A673 (cell line): ENCODE measurements at regions not wholly inside any gene's neighbourhood (a gene's known extent, or its start where the extent isn't known, plus 50 kb on each side); places are given as distances from the start of the nearest gene placed in this dataset.
"Not testable (repeated sequence)": the region's sequence is repeated elsewhere in the genome, so short reads cannot be mapped to it uniquely, and the experiment has no call there.

Experiments
- BruUV-seq: library from RNA; stranded (reverse); fragments of 400-500 nt; replicated peaks from 2 replicates; lab custom pipeline; 2021; lab: Mats Ljungman, UMichigan
- CTCF ChIA-PET: fragments of 300-600 bp; sonication (Branson Sonifier 250); formaldehyde crosslinking; loops from one replicate; lab custom pipeline; 2022; ENCODE audit warnings: antibody characterized with exemption; lab: Charles Lee
- POLR2A ChIA-PET: fragments of 300-600 bp; sonication (Branson Sonifier 250); formaldehyde crosslinking; loops from one replicate; lab custom pipeline; 2022; ENCODE audit warnings: antibody characterized with exemption; ENCODE audit not compliant: low non-redundant PET; lab: Charles Lee
- DNase-seq: peaks from one replicate; pipeline ENCODE4 v3.0.0-alpha.2; 2015; ENCODE audit warnings: low spot score
- H3K27ac ChIP-seq: fragments of 200-600 bp; sonication (generic); 2 replicates; pipeline ENCODE4 v1.5.1; 2016; ENCODE audit warnings: mixed run types, low read depth, mild to moderate bottlenecking, mixed read lengths, antibody characterized with exemption, low read length; ENCODE audit not compliant: poor library complexity, severe bottlenecking
- H3K27me3 ChIP-seq: fragments of 200-600 bp; sonication (generic); replicated peaks from 2 replicates; pipeline ENCODE4 v1.6.1; 2017; ENCODE audit warnings: mixed run types, low read depth, mild to moderate bottlenecking, mixed read lengths, antibody characterized with exemption, low read length; ENCODE audit not compliant: insufficient read depth, poor library complexity
- H3K36me3 ChIP-seq: fragments of 200-600 bp; sonication (generic); 2 replicates; pipeline ENCODE4 v1.6.1; 2016; ENCODE audit warnings: mixed run types, mild to moderate bottlenecking, mixed read lengths, antibody characterized with exemption, low read length; ENCODE audit not compliant: insufficient read depth, poor library complexity, severe bottlenecking
- H3K4me1 ChIP-seq: fragments of 200-600 bp; sonication (generic); 2 replicates; pipeline ENCODE4 v1.6.1; 2017; ENCODE audit warnings: mixed run types, mild to moderate bottlenecking, mixed read lengths, antibody characterized with exemption, low read length; ENCODE audit not compliant: insufficient read depth, poor library complexity, severe bottlenecking
- H3K4me3 ChIP-seq: fragments of 200-600 bp; sonication (generic); 2 replicates; pipeline ENCODE4 v1.5.1; 2016; ENCODE audit warnings: low read depth, mixed run types, mild to moderate bottlenecking, mixed read lengths, low read length; ENCODE audit not compliant: poor library complexity, severe bottlenecking
- H3K9me3 ChIP-seq: fragments of 200-600 bp; sonication (generic); 2 replicates; pipeline ENCODE4 v1.6.1; 2016; ENCODE audit warnings: mixed run types, low read depth, mild to moderate bottlenecking, mixed read lengths, antibody characterized with exemption, low read length; ENCODE audit not compliant: poor library complexity, severe bottlenecking
- CTCF ChIP-seq: fragments of 300-800, 200-600 bp; sonication (generic); conservative IDR thresholded peaks from 2 replicates; pipeline ENCODE4 v1.5.1; 2017; ENCODE audit warnings: low read depth, mild to moderate bottlenecking, antibody characterized with exemption, low read length, moderate library complexity, mixed read lengths
- EZH2 ChIP-seq: fragments of 200-600 bp; sonication (generic); IDR thresholded peaks from 2 replicates; pipeline ENCODE4 v1.6.1; 2017; ENCODE audit warnings: borderline replicate concordance, low read depth, mild to moderate bottlenecking, mixed read lengths, antibody characterized with exemption, low read length; ENCODE audit not compliant: poor library complexity, severe bottlenecking
- intact Hi-C: fragments of 100-400 bp; cut with micrococcal nuclease; formaldehyde crosslinking; loops from one replicate; pipeline ENCODE4 v1.10.0; 2022; ENCODE audit not compliant: unreplicated experiment

GRCh38 chr15:84111575-84111974, 124.0 kb upstream of the GOLGA6L4 start:
- BruUV-seq, result no TSS peak
- intact Hi-C loops, result no loop called here
- no peak overlapping the region for H3K4me3 ChIP-seq
- no peaks in the 10 kb centered on the region for H3K27me3 ChIP-seq
- CTCF ChIA-PET, result no interaction called here
- H3K27ac ChIP-seq, result no peak overlapping the region
- DNase-seq, result no peak
- H3K9me3 ChIP-seq, result no peaks in the 10 kb centered on the region
- H3K4me1 ChIP-seq, result no peaks in the 10 kb centered on the region
- no peaks in the 10 kb centered on the region for H3K36me3 ChIP-seq
- POLR2A ChIA-PET, result no interaction called here
- TF ChIP-seq CTCF (no peak), EZH2 (no peak)

- POLR2A ChIA-PET, result interaction anchor here (0.7 kb wide), 1 partner anchor 57 kb away, joined by 3 read pairs; no protein-coding TSS in a partner anchor
- TF ChIP-seq EZH2 (no peak), CTCF (no peak)
- CTCF ChIA-PET, result no interaction called here
- Histone ChIP-seq H3K36me3 (no peaks in the 10 kb centered on the region), H3K27me3 (no peaks in the 10 kb centered on the region), H3K9me3 (no peaks in the 10 kb centered on the region), H3K4me1 (no peaks in the 10 kb centered on the region), H3K4me3 (no peak overlapping the region), H3K27ac (no peak overlapping the region)
- peak; percentile 16 for DNase-seq
- intact Hi-C loops, result no loop called here
- BruUV-seq, result no TSS peak
Measured at GRCh38 chr15:84112025-84112424, 123.5 kb upstream of the GOLGA6L4 start.

GRCh38 chr15:84113919-84114318, 121.7 kb upstream of the GOLGA6L4 start:
- H3K27me3 ChIP-seq, result no peaks in the 10 kb centered on the region
- TF ChIP-seq EZH2 (no peak), CTCF (no peak)
- H3K27ac ChIP-seq, result no peak overlapping the region
- no peak for DNase-seq
- ChIA-PET POLR2A (no interaction called here), CTCF (no interaction called here)
- H3K4me1 ChIP-seq, result no peaks in the 10 kb centered on the region
- no peaks in the 10 kb centered on the region for H3K9me3 ChIP-seq
- BruUV-seq, result no TSS peak
- no peak overlapping the region for H3K4me3 ChIP-seq
- intact Hi-C loops, result no loop called here
- no peaks in the 10 kb centered on the region for H3K36me3 ChIP-seq

- intact Hi-C loops, H3K27ac ChIP-seq, BruUV-seq, H3K9me3 ChIP-seq, POLR2A ChIA-PET, H3K4me1 ChIP-seq, DNase-seq, H3K36me3 ChIP-seq, CTCF ChIA-PET, H3K4me3 ChIP-seq, H3K27me3 ChIP-seq: not testable (repeated sequence)
Measured at GRCh38 chr15:84114680-84115079, 120.9 kb upstream of the GOLGA6L4 start.

GRCh38 chr15:84119351-84119750, 116.2 kb upstream of the GOLGA6L4 start:
- DNase-seq, BruUV-seq, H3K9me3 ChIP-seq, H3K27ac ChIP-seq, H3K4me1 ChIP-seq, CTCF ChIA-PET, H3K36me3 ChIP-seq, intact Hi-C loops, H3K4me3 ChIP-seq, POLR2A ChIA-PET: not testable (repeated sequence)
- H3K27me3 ChIP-seq, result peaks cover 14% of the 10 kb centered on the region
